GM13976 (cell line): ENCODE measurements at regions not wholly inside any gene's neighbourhood (a gene's known extent, or its start where the extent isn't known, plus 50 kb on each side); places are given as distances from the start of the nearest gene placed in this dataset.
A peak's percentile ranks its signal among the peaks of the same experiment; 100 is the strongest.

Experiments used
- DNase-seq: peaks from one replicate; pipeline ENCODE4 v3.0.0; 2012; ENCODE audit warnings: low spot score
- in situ Hi-C: fragments of 300-500 bp; cut with MboI; formaldehyde crosslinking; loops from one replicate; pipeline ENCODE4 v1.12.0; 2022; ENCODE audit warnings: low sequenced_read_pairs, mixed read lengths, inconsistent platforms; ENCODE audit not compliant: unreplicated experiment
- TF ChIP-seq, protein P1 (sequence below): IDR thresholded peaks from 2 replicates; pipeline ENCODE4 v1.5.1; 2012; ENCODE audit warnings: borderline replicate concordance, mild to moderate bottlenecking; ENCODE audit not compliant: insufficient read depth; ENCODE audit errors: extremely low read depth, missing control alignments, control extremely low read depth

DNA sequence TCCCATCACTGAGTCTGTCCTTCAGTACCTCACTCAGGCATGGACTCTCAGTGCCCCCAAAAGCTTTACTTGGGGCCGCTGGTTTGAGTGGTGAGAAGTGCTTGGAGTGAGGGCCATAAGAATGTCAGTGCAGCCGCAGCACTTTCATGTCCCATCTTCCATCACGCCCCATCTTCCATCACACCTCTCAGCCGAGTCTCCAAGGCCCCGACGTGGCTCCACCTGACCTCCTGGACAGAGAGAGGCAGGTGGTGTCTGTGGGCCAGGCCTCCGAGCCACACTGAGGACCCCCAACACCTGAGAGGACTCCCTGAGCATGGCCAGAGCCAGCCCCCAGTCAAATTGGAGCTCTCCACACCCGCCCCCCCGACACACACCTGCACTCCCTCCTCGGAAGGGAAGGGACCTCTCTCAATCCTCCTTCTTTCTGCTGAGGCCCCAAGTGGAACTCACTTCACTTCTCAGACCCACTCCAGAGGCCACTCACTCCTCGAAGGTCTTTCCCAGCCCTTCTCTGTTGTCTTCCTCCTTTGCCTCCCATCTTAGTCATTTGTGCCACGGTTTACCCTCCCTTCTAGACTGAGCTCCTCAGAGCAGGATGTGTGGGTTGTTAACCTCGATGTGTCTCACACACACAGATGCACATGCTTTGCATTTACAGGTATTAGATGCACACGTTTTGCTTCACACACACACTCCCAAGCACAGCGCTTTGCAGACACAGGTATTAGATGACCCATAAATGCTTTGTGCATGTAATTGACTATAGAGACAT, 65.7 kb upstream of the ATP12A start:
- TF ChIP-seq, protein P1, sequence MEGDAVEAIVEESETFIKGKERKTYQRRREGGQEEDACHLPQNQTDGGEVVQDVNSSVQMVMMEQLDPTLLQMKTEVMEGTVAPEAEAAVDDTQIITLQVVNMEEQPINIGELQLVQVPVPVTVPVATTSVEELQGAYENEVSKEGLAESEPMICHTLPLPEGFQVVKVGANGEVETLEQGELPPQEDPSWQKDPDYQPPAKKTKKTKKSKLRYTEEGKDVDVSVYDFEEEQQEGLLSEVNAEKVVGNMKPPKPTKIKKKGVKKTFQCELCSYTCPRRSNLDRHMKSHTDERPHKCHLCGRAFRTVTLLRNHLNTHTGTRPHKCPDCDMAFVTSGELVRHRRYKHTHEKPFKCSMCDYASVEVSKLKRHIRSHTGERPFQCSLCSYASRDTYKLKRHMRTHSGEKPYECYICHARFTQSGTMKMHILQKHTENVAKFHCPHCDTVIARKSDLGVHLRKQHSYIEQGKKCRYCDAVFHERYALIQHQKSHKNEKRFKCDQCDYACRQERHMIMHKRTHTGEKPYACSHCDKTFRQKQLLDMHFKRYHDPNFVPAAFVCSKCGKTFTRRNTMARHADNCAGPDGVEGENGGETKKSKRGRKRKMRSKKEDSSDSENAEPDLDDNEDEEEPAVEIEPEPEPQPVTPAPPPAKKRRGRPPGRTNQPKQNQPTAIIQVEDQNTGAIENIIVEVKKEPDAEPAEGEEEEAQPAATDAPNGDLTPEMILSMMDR: no peak
- no peak for DNase-seq

DNA sequence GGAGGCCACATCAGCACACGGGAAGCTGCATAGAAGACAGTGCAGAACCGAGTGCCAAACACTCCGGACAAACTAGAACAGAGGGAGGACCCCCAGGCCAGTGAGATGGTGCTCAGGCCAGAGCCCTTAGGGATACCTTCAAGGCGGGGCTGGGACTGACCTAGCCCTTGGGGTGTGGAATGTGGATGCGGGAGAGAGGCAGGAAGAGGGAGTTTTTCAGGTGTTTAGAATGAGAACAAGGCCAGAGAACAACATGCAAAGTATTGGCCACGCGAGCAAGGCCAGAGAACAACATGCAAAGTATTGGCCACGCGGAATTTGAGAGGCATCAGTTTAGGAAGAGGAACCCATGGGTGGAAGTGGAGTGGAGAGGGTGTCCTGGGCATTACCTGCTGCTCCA, 65.1 kb upstream of the ATP12A start:
- no peak for DNase-seq
- in situ Hi-C loops: no loop called here
- TF ChIP-seq, protein P1: no peak

More for the DNA sequence above, 65.7 kb upstream of the ATP12A start:
- in situ Hi-C loops: no loop called here

DNA sequence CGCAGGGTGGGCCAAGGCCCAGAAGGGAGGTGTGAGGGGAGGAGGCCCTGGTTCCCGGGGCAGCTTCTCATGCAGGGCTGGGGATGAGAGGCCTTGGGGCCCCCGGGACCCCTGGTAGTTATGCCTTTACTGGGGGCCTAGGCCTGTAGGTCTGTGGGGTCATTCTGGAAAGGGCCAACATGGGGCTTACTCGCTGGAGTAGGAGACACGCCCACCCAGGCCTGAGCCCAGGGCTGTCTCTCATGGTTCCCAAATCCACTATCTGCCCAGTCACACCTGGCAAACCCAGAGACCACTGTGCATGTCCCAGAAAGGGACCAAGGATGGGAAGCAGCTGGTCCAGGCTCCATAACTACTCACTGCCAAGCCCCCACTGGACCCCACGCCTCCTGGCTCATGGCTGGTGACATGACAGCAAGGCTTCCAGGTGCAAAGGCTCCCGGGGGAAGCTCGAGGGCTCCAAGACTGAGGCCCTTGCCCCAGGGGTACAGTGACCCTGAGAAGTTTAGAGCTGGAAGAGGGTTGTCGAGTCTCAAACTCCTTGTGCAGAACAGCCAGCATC, 64.2 kb upstream of the ATP12A start:
- in situ Hi-C loops: no loop called here
- no peak for DNase-seq
- TF ChIP-seq, protein P1: no peak

DNA sequence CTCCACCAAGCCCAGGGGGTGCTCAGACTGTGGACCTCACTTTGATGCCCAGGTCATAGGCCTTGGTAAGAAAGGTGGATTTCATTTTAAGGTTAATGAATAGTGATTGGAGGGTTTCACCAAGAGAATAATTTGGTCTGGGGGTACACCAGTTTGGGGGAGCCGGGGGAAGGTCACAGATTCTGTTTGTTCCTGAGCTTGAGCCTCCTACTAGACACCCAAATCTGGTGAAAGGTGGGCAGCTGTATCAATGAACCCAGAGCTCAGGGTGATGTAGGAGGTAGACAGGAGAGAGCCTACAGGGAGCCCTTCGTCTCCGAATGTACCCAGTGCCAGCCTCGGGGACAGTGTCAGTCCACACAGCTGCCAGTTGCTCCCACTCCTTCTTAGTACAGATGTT, 63.7 kb upstream of the ATP12A start:
- in situ Hi-C loops: no loop called here
- no peak for DNase-seq
- TF ChIP-seq, protein P1: no peak

DNA sequence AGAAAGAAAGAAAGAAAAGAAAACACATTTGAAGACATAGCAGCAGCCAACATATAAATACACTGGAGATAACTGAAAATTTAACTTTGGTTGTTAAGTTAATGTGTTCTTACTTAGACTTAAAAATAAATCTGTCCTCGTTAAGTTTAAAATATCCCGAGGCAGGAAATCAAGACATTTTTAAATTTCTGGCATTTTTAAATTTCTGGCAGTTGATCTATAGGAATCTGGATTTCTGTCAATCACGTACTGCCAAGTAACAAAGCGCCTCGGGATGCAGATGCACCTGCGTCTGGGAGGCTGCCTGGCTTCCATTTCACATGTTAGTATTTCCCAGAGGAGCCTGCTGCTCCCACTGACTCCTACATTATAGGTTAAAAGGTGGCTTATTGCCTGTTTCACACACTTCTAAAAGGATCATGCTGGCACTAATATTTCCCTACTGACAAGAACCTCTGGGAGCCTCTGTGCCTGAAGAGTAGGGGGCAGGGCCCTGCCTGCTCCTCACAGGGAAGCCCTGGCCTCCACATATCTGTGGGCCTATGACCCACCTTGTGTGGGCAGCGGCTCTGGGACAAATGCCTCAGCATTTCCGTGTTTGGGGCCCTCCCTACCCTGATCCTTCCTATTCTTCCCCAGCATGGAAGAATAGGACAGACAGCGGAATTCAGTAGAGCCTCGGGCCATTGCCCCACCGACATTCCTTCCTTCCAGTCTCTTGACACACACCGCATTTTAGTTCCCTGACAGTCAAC, 62.8 kb upstream of the ATP12A start:
- DNase-seq: no peak
- in situ Hi-C loops: no loop called here
- TF ChIP-seq, protein P1: no peak

DNA sequence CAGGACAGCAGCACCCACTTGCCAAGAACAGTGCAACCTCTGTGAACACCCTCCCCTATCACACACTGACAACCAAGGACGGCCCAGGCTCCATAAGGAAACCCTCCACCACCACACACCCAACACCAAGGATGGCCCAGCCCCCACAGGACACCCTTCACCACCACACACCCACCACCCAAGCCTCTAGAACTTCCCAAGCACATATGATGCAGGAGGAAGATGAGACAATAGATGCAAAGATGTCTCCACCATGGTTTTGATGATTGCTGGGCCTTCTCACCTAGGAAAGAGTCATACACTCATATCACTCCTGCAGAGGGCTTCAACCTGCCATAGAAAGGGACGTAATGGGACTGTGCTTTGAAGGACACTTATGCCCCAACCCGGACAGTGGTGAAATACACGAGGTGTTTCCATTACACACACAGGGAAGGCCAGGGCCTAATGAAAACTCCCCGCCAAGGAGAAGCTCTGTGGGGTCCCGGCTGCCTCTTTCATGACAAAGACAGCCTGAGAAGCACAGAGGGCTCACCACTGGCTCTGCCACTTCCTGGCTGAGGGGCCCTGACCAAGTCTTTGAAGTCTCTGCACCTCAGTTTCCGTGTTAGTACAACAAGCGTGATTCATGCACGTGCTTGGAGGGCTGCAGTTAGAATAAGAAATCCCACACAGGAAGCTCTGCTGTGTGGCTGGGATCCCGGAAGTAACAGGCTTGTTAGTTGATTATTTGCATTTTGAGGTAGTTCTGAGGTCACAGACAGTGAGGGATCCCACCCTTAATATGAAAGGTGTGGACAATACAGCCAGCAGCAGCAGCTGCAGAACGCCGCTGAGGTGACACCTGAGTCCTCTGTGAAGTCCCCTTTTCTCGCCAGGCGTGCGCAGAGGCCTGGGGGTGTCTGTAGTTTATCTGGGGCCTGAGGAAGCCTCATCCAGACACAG, 61.9 kb upstream of the ATP12A start:
- DNase-seq: peak; percentile 67
- in situ Hi-C loops: no loop called here
- TF ChIP-seq, protein P1: no peak
